ENCODE measurements at regions not wholly inside any gene's neighbourhood (a gene's known extent, or its start where the extent isn't known, plus 50 kb on each side); places are given as distances from the start of the nearest gene placed in this dataset.

GRCh38 chr2:182628916-182629315 is 87.1 kb upstream of the DNAJC10 start:
- TF ChIP-seq POLR2A (IDR thresholded peaks at IDR 0.05): no peak
- TF ChIP-seq CTCF (IDR thresholded peaks at IDR 0.05): no peak
